ENCODE measurements at regions not wholly inside any gene's neighbourhood (a gene's known extent, or its start where the extent isn't known, plus 50 kb on each side); places are given as distances from the start of the nearest gene placed in this dataset.

GRCh38 chr4:13250263-13250662, 233.9 kb downstream of the RAB28 start:
- H3K36me3 ChIP-seq: no peaks in the 10 kb centered on the region
- no peak overlapping the region for H3K4me3 ChIP-seq (ENCODE audit: low read depth, low read length)
- no peak overlapping the region for H3K27ac ChIP-seq
- H3K27me3 ChIP-seq (ENCODE audit: insufficient read depth, low read depth, severe bottlenecking): no peaks in the 10 kb centered on the region
- no peak for DNase-seq
- peaks cover 2% of the 10 kb centered on the region for H3K9me3 ChIP-seq (ENCODE audit: severe bottlenecking)
- TF ChIP-seq, protein P1, sequence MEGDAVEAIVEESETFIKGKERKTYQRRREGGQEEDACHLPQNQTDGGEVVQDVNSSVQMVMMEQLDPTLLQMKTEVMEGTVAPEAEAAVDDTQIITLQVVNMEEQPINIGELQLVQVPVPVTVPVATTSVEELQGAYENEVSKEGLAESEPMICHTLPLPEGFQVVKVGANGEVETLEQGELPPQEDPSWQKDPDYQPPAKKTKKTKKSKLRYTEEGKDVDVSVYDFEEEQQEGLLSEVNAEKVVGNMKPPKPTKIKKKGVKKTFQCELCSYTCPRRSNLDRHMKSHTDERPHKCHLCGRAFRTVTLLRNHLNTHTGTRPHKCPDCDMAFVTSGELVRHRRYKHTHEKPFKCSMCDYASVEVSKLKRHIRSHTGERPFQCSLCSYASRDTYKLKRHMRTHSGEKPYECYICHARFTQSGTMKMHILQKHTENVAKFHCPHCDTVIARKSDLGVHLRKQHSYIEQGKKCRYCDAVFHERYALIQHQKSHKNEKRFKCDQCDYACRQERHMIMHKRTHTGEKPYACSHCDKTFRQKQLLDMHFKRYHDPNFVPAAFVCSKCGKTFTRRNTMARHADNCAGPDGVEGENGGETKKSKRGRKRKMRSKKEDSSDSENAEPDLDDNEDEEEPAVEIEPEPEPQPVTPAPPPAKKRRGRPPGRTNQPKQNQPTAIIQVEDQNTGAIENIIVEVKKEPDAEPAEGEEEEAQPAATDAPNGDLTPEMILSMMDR (IDR thresholded peaks at IDR 0.05; ENCODE audit: low read depth, low read length): no peak

DNA sequence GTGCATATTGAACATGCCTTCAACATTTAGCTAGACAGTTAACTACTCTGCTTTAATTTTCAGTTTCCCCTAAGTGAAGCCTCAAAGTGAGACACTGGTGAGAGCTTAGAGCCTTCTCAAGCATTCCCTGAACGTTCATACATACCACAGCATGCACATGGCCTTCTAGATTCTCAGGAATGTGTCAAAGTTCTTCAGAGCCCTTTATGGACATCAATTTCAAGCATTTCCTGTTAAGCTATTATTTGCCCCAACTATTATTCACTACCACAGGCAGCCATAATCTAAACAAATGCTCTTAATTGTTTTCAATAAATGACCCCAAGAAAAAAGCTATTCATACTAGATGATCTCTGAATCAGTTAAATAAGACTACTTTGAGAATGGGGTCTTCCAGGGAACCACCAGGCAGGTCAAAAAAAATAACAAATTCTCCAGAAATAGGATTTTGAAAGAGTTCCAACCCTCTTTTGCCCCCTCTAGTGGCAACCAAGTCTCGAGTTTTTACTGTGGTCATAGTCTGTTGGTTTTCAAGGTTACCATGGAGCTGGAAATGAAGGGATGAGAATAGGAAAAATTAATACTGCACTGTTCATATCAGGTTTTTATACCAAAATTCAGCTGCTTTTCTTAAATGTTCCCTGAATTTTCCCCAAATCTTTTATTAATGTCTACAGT, 235.4 kb downstream of the RAB28 start:
- no peaks in the 10 kb centered on the region for H3K36me3 ChIP-seq
- H3K9me3 ChIP-seq (ENCODE audit: severe bottlenecking): peaks cover 2% of the 10 kb centered on the region
- TF ChIP-seq, protein P1 (IDR thresholded peaks at IDR 0.05; ENCODE audit: low read depth, low read length): peak; percentile 40; the same call in 1 of the 2 replicates
- H3K27me3 ChIP-seq (ENCODE audit: insufficient read depth, low read depth, severe bottlenecking): no peaks in the 10 kb centered on the region
- peak; percentile 10 for DNase-seq
- no peak overlapping the region for H3K27ac ChIP-seq
- H3K4me3 ChIP-seq (ENCODE audit: low read depth, low read length): no peak overlapping the region

DNA sequence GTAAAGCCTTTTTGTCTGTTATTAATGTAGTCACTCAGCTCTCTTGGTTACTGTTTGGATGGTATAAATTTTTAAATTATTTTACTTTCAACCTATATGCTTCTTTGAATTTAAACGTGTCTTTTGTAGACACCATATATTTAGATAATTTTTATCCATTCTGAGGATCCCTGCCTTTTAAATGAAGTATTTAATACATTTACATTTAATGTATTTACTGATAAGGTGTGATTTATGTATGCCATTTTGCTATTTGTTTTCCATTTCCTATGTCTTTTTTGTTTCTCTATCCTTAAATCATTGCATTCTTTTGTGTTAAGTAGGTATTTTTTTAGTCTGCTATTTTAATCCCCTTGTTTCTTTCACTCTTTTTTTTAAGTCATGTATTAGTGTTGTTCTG, 238.0 kb downstream of the RAB28 start:
- no peaks in the 10 kb centered on the region for H3K27me3 ChIP-seq (ENCODE audit: insufficient read depth, low read depth, severe bottlenecking)
- H3K9me3 ChIP-seq (ENCODE audit: severe bottlenecking): peaks cover 2% of the 10 kb centered on the region
- no peak for DNase-seq
- no peak overlapping the region for H3K4me3 ChIP-seq (ENCODE audit: low read depth, low read length)
- H3K36me3 ChIP-seq: no peaks in the 10 kb centered on the region
- TF ChIP-seq, protein P1 (IDR thresholded peaks at IDR 0.05; ENCODE audit: low read depth, low read length): no peak
- H3K27ac ChIP-seq: no peak overlapping the region

- TF ChIP-seq, protein P1 (IDR thresholded peaks at IDR 0.05; ENCODE audit: low read depth, low read length): no peak
- Histone ChIP-seq H3K4me3 (ENCODE audit: low read depth, low read length) (no peak overlapping the region), H3K27ac (0 out of 2 replicates have a peak overlapping the region, but pooled peaks have one; percentile 12), H3K27me3 (ENCODE audit: insufficient read depth, low read depth, severe bottlenecking) (no peaks in the 10 kb centered on the region), H3K36me3 (no peaks in the 10 kb centered on the region), H3K9me3 (ENCODE audit: severe bottlenecking) (peaks cover 2% of the 10 kb centered on the region)
- peak; percentile 17 for DNase-seq
These were observed 239.7 kb downstream of the RAB28 start for GRCh38 chr4:13244444-13244843.

DNA sequence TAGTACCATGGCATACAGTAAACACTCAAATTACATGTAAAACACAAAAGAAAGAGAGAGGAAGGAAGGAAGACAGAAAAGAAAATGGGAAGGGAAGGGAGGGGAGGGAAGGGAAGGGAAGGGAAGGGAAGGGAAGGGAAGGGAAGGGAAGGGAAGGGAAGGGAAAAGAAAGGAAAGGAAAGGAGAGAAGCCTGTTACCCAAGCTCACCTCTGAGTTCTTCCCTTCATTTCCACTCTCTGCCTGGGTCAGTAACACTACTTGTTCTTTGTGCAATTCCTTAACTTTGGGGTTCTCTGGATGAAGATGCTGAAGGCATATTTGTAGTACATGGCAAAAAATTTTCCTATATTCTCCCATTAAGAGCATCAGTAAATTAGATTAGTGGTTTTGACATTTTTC, 241.0 kb downstream of the RAB28 start:
- no peak overlapping the region for H3K4me3 ChIP-seq (ENCODE audit: low read depth, low read length)
- H3K27ac ChIP-seq: no peak overlapping the region
- peaks cover 2% of the 10 kb centered on the region for H3K9me3 ChIP-seq (ENCODE audit: severe bottlenecking)
- DNase-seq: no peak
- no peaks in the 10 kb centered on the region for H3K27me3 ChIP-seq (ENCODE audit: insufficient read depth, low read depth, severe bottlenecking)
- TF ChIP-seq, protein P1 (IDR thresholded peaks at IDR 0.05; ENCODE audit: low read depth, low read length): no peak
- H3K36me3 ChIP-seq: no peaks in the 10 kb centered on the region

GRCh38 chr4:13240066-13240465, 244.1 kb downstream of the RAB28 start:
- no peak for DNase-seq
- Histone ChIP-seq H3K4me3 (ENCODE audit: low read depth, low read length) (no peak overlapping the region), H3K36me3 (no peaks in the 10 kb centered on the region), H3K27me3 (ENCODE audit: insufficient read depth, low read depth, severe bottlenecking) (no peaks in the 10 kb centered on the region), H3K9me3 (ENCODE audit: severe bottlenecking) (no peaks in the 10 kb centered on the region), H3K27ac (no peak overlapping the region)
- TF ChIP-seq, protein P1 (IDR thresholded peaks at IDR 0.05; ENCODE audit: low read depth, low read length): no peak
